Body of pancreas (tissue), 4 donors: ENCODE measurements at regions not wholly inside any gene's neighbourhood (a gene's known extent, or its start where the extent isn't known, plus 50 kb on each side); places are given as distances from the start of the nearest gene placed in this dataset.

Experiments used
- CTCF ChIP-seq, 7 experiments: fragments of 450-650 bp in 4 of 7; fragments of 200-600 bp in 3 of 7; sonication (generic) in 3 of 7; IDR thresholded peaks; one replicate each; pipeline ENCODE4 v1.5.1; 2016 to 2019; ENCODE audit warnings: antibody characterized with exemption in 7 of 7
- POLR2A ChIP-seq, 3 donors: fragments of 450-650 bp; IDR thresholded peaks; one replicate each; pipeline ENCODE4 v1.6.1; 2016; ENCODE audit warnings: antibody characterized with exemption in 3 of 3, mild to moderate bottlenecking in 2 of 3

- TF ChIP-seq CTCF (IDR thresholded peaks at IDR 0.05): no peak
- no peak for TF ChIP-seq POLR2A (IDR thresholded peaks at IDR 0.05)
These were observed 84.0 kb upstream of the DSEL start for GRCh38 chr18:67600181-67601180.
